Caco-2 (cell line): ENCODE measurements at regions not wholly inside any gene's neighbourhood (a gene's known extent, or its start where the extent isn't known, plus 50 kb on each side); places are given as distances from the start of the nearest gene placed in this dataset.

Source experiments
- BruUV-seq: library from RNA; stranded (reverse); fragments of 400-500 nt; replicated peaks from 2 replicates; lab custom pipeline; 2021; lab: Mats Ljungman, UMichigan
- CTCF ChIA-PET: fragments of 300-600 bp; sonication (Branson Sonifier 250); formaldehyde crosslinking; loops from one replicate; lab custom pipeline; 2022; ENCODE audit warnings: antibody characterized with exemption; lab: Charles Lee
- POLR2A ChIA-PET: fragments of 300-600 bp; sonication (Branson Sonifier 250); formaldehyde crosslinking; loops from one replicate; lab custom pipeline; 2022; ENCODE audit warnings: antibody characterized with exemption; lab: Charles Lee
- DNase-seq, 2 experiments: peaks; one replicate each; pipeline versions ENCODE4 v3.0.0 to v3.0.0-alpha.2; 2020 to 2022
- H3K27me3 ChIP-seq: replicated peaks from 2 replicates; pipeline ENCODE4 v1.6.0; 2011; ENCODE audit warnings: low read length; ENCODE audit not compliant: control insufficient read depth, insufficient read depth
- H3K36me3 ChIP-seq: 2 replicates; pipeline ENCODE4 v1.5.1; 2011; ENCODE audit warnings: low read length; ENCODE audit not compliant: control insufficient read depth, insufficient read depth
- H3K4me1 ChIP-seq: fragments of 250-450 bp; sonication (Bioruptor Pico); 2 replicates; pipeline ENCODE4 v1.5.1; 2020; ENCODE audit warnings: mild to moderate bottlenecking
- H3K4me3 ChIP-seq: 2 replicates; pipeline ENCODE4 v1.5.1; 2011; ENCODE audit warnings: low read depth, mild to moderate bottlenecking, control low read depth, low read length
- H3K9me3 ChIP-seq: fragments of 250-450 bp; sonication (Bioruptor Pico); 2 replicates; pipeline ENCODE4 v1.5.1; 2020; ENCODE audit warnings: mild to moderate bottlenecking, moderate library complexity
- H3K27ac Mint-ChIP-seq: one replicate; pipeline ENCODE4 v1.8.0; 2022; ENCODE audit warnings: mixed read lengths; ENCODE audit not compliant: unreplicated experiment
- H3K27me3 Mint-ChIP-seq: one replicate; pipeline ENCODE4 v1.8.0; 2022; ENCODE audit warnings: mixed read lengths; ENCODE audit not compliant: insufficient read depth, unreplicated experiment
- H3K36me3 Mint-ChIP-seq: one replicate; pipeline ENCODE4 v1.8.0; 2022; ENCODE audit warnings: mild to moderate bottlenecking, mixed read lengths; ENCODE audit not compliant: insufficient read depth, unreplicated experiment
- H3K4me1 Mint-ChIP-seq: one replicate; pipeline ENCODE4 v1.8.0; 2022; ENCODE audit warnings: low read depth, mixed read lengths; ENCODE audit not compliant: unreplicated experiment
- H3K4me3 Mint-ChIP-seq: one replicate; pipeline ENCODE4 v1.8.0; 2022; ENCODE audit warnings: mild to moderate bottlenecking, moderate library complexity, mixed read lengths; ENCODE audit not compliant: unreplicated experiment
- H3K9me3 Mint-ChIP-seq: one replicate; pipeline ENCODE4 v1.8.0; 2022; ENCODE audit warnings: mixed read lengths; ENCODE audit not compliant: unreplicated experiment
- CTCF ChIP-seq, 2 experiments: fragments of 200-600 bp in 1 of 2; IDR thresholded peaks; 1 replicate in 1 of 2; 2 replicates in 1 of 2; pipeline versions ENCODE4 v1.5.1 to v1.8.0; 2011 to 2022; ENCODE audit warnings: antibody characterized with exemption in 1 of 2, control low read depth in 1 of 2, inconsistent platforms in 1 of 2, low read depth in 1 of 2, low read length in 1 of 2, mild to moderate bottlenecking in 1 of 2, moderate library complexity in 1 of 2; ENCODE audit not compliant: insufficient read depth in 1 of 2, severe bottlenecking in 1 of 2, unreplicated experiment in 1 of 2
- intact Hi-C: fragments of 100-400 bp; cut with micrococcal nuclease; formaldehyde crosslinking; loops from one replicate; pipeline ENCODE4 v1.10.0; 2022; ENCODE audit not compliant: unreplicated experiment

DNA sequence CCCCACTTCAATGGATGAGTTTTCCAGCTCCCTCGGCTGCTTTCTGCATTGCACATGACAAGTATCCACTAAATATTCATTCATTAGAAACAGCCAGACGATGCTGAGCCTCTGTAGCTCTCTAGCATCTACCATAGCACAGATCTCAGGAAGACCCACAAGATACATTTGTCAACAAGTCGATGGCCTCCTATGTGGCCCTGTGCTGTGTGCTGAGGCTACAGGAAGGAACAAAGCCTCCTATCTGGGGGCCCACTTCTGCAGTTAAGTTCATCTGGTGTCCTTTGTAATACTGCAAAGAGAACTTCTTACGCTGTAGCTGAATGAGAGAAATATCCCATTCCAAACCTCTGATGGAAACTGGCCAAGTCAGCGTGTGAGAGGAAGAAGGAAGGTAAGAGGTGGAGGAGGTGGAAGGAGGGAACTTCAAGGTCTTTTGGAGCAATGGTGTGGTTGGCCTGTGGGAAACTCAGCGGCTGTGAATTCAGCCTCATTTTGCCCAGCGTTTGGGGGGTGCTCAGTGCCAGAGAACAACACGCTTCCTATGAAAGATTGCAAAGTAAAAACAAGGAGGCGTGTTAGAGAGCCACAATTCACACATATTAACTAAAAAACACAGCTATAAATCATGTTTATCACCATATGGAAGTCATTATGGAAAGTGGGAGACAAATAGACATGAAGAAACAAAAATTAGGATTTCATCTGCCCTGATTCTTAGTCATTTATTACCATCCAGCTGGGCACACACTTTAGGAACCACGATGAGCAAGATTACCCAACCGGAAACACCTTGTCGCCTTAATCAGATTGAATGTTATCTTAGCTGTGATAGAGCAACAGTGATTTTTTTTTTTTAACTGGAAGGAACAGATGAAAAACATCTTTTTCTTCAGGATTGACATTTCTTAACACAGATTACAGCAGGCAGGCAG lies 62.2 kb upstream of the USP6NL start:
- no TSS peak for BruUV-seq
- H3K27ac Mint-ChIP-seq = no peak overlapping the region
- CTCF ChIA-PET = no interaction called here

GRCh38 chr10:11672836-11673235 lies 61.4 kb upstream of the USP6NL start:
- no peaks in the 10 kb centered on the region for H3K27me3 ChIP-seq
- BruUV-seq = no TSS peak
- DNase-seq = no peak
- H3K27ac Mint-ChIP-seq = no peak overlapping the region
- H3K36me3 ChIP-seq = no peaks in the 10 kb centered on the region
- intact Hi-C loops = no loop called here
- no peak for TF ChIP-seq CTCF (IDR thresholded peaks at IDR 0.05; ENCODE audit: insufficient read depth in 1 of 2, low read depth in 1 of 2, low read length in 1 of 2, severe bottlenecking in 1 of 2, unreplicated experiment in 1 of 2)
- no peaks in the 10 kb centered on the region for H3K4me1 ChIP-seq
- no peaks in the 10 kb centered on the region for H3K9me3 ChIP-seq
- CTCF ChIA-PET = interaction anchor here (0.7 kb wide), 1 partner anchor 9 kb away, joined by 6 read pairs; no protein-coding TSS in a partner anchor
- no peak overlapping the region for H3K4me3 Mint-ChIP-seq
- peaks cover 11% of the 10 kb centered on the region for H3K9me3 Mint-ChIP-seq
- H3K36me3 Mint-ChIP-seq = no peaks in the 10 kb centered on the region
- no peak overlapping the region for H3K4me3 ChIP-seq
- H3K27me3 Mint-ChIP-seq = no peaks in the 10 kb centered on the region
- POLR2A ChIA-PET = no interaction called here
- peaks cover 6% of the 10 kb centered on the region for H3K4me1 Mint-ChIP-seq

More for the DNA sequence above, 62.2 kb upstream of the USP6NL start:
- Mint-ChIP-seq H3K36me3 (no peaks in the 10 kb centered on the region), H3K4me3 (no peak overlapping the region), H3K27me3 (no peaks in the 10 kb centered on the region), H3K9me3 (peaks cover 11% of the 10 kb centered on the region), H3K4me1 (peaks cover 6% of the 10 kb centered on the region)
- Histone ChIP-seq H3K27me3 (no peaks in the 10 kb centered on the region), H3K36me3 (no peaks in the 10 kb centered on the region), H3K4me1 (no peaks in the 10 kb centered on the region), H3K9me3 (no peaks in the 10 kb centered on the region), H3K4me3 (no peak overlapping the region)
- intact Hi-C loops = no loop called here
- TF ChIP-seq CTCF (IDR thresholded peaks at IDR 0.05; ENCODE audit: insufficient read depth in 1 of 2, low read depth in 1 of 2, low read length in 1 of 2, severe bottlenecking in 1 of 2, unreplicated experiment in 1 of 2) = no peak
- DNase-seq = no peak
- POLR2A ChIA-PET = no interaction called here

DNA sequence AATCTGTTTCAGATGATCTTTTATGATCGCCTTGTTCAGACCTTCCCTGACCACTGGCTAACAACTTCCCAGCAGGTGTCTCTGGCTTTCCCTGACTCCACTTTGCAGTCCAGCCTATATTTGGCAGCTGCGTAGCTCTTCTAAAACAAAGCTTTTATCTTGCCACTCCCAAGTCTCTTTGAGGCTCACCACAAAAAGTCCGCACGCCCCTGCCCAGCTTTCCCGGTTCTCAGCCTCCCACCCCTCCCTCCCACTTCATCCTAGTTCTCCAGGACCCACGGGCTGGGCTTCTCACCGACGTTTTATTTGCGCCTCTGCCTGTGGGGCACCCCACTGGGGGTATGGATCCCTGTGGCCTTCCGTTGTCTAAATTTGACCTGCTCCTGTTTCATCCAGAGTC lies 58.9 kb upstream of the USP6NL start:
- H3K9me3 Mint-ChIP-seq = peaks cover 12% of the 10 kb centered on the region
- ChIA-PET CTCF (no interaction called here), POLR2A (no interaction called here)
- no peak for DNase-seq
- no peaks in the 10 kb centered on the region for H3K27me3 ChIP-seq
- no peak for TF ChIP-seq CTCF (IDR thresholded peaks at IDR 0.05; ENCODE audit: insufficient read depth in 1 of 2, low read depth in 1 of 2, low read length in 1 of 2, severe bottlenecking in 1 of 2, unreplicated experiment in 1 of 2)
- peaks cover 6% of the 10 kb centered on the region for H3K4me1 Mint-ChIP-seq
- no TSS peak for BruUV-seq
- H3K36me3 ChIP-seq = no peaks in the 10 kb centered on the region
- H3K4me3 ChIP-seq = no peak overlapping the region
- no peaks in the 10 kb centered on the region for H3K36me3 Mint-ChIP-seq
- H3K9me3 ChIP-seq = no peaks in the 10 kb centered on the region
- H3K4me3 Mint-ChIP-seq = no peak overlapping the region
- H3K4me1 ChIP-seq = no peaks in the 10 kb centered on the region
- no peak overlapping the region for H3K27ac Mint-ChIP-seq
- intact Hi-C loops = no loop called here
- H3K27me3 Mint-ChIP-seq = no peaks in the 10 kb centered on the region
